ENCODE measurements at regions not wholly inside any gene's neighbourhood (a gene's known extent, or its start where the extent isn't known, plus 50 kb on each side); places are given as distances from the start of the nearest gene placed in this dataset.

- TF ChIP-seq CTCF (IDR thresholded peaks at IDR 0.05), result no peak
- no peak for DNase-seq (ENCODE audit: low spot score)
- H3K4me3 ChIP-seq, result no peak overlapping the region
- no peak overlapping the region for H3K27ac ChIP-seq
These were observed 1222.7 kb upstream of the CITED2 start for GRCh38 chr6:140597181-140597580.

GRCh38 chr6:140594806-140595128 is 1220.3 kb upstream of the CITED2 start:
- DNase-seq (ENCODE audit: low spot score), result no peak
- TF ChIP-seq CTCF (IDR thresholded peaks at IDR 0.05), result no peak
- no peak overlapping the region for H3K27ac ChIP-seq
- H3K4me3 ChIP-seq, result no peak overlapping the region

GRCh38 chr6:140592877-140593276 is 1218.4 kb upstream of the CITED2 start:
- Histone ChIP-seq H3K27ac (no peak overlapping the region), H3K4me3 (no peak overlapping the region)
- no peak for TF ChIP-seq CTCF (IDR thresholded peaks at IDR 0.05)
- no peak for DNase-seq (ENCODE audit: low spot score)

- DNase-seq (ENCODE audit: low spot score), result no peak
- no peak overlapping the region for H3K4me3 ChIP-seq
- no peak for TF ChIP-seq CTCF (IDR thresholded peaks at IDR 0.05)
- no peak overlapping the region for H3K27ac ChIP-seq
These were observed 1216.2 kb upstream of the CITED2 start for GRCh38 chr6:140590641-140591040.

- no peak for TF ChIP-seq CTCF (IDR thresholded peaks at IDR 0.05)
- no peak overlapping the region for H3K27ac ChIP-seq
- no peak overlapping the region for H3K4me3 ChIP-seq
- DNase-seq (ENCODE audit: low spot score), result no peak
These were observed 1212.1 kb upstream of the CITED2 start for GRCh38 chr6:140586426-140587061.

GRCh38 chr6:140581601-140582000 is 1207.2 kb upstream of the CITED2 start:
- H3K4me3 ChIP-seq, result no peak overlapping the region
- DNase-seq (ENCODE audit: low spot score), result no peak
- no peak for TF ChIP-seq CTCF (IDR thresholded peaks at IDR 0.05)
- H3K27ac ChIP-seq, result no peak overlapping the region

GRCh38 chr6:140579918-140580317 is 1205.5 kb upstream of the CITED2 start:
- no peak overlapping the region for H3K27ac ChIP-seq
- TF ChIP-seq CTCF (IDR thresholded peaks at IDR 0.05), result no peak
- no peak overlapping the region for H3K4me3 ChIP-seq
- DNase-seq (ENCODE audit: low spot score), result no peak

Data from coronary artery (tissue), 2 donors.